Left ventricle myocardium inferior (tissue), 1 donor: ENCODE measurements at regions not wholly inside any gene's neighbourhood (a gene's known extent, or its start where the extent isn't known, plus 50 kb on each side); places are given as distances from the start of the nearest gene placed in this dataset.

Experiments used
- DNase-seq: peaks from one replicate; pipeline ENCODE4 v3.0.0-alpha.2; 2020
- H3K27ac ChIP-seq: fragments of 200-600 bp; replicated peaks from 2 replicates; pipeline ENCODE4 v1.8.0; 2021
- H3K27me3 ChIP-seq: fragments of 200-600 bp; 2 replicates; pipeline ENCODE4 v1.8.0; 2021; ENCODE audit warnings: low read depth
- H3K36me3 ChIP-seq: fragments of 200-600 bp; 2 replicates; pipeline ENCODE4 v1.8.0; 2021
- H3K4me1 ChIP-seq: fragments of 200-600 bp; 2 replicates; pipeline ENCODE4 v1.8.0; 2021
- H3K4me3 ChIP-seq: fragments of 200-600 bp; 2 replicates; pipeline ENCODE4 v1.8.0; 2021; ENCODE audit warnings: mild to moderate bottlenecking, moderate library complexity
- H3K9me3 ChIP-seq: fragments of 200-600 bp; replicated peaks from 2 replicates; pipeline ENCODE4 v1.8.0; 2021
- CTCF ChIP-seq: fragments of 200-600 bp; IDR thresholded peaks from 2 replicates; pipeline ENCODE4 v1.8.0; 2021; ENCODE audit warnings: antibody characterized with exemption, mild to moderate bottlenecking, borderline replicate concordance
- intact Hi-C: fragments of 100-400 bp; cut with micrococcal nuclease; formaldehyde crosslinking; loops from one replicate; pipeline ENCODE4 v1.11.0; 2022
- donor health status: DM: no; HTN: yes; CAD: no; lungs with severe emphysema.

GRCh38 chr17:43329183-43329582, 69.6 kb upstream of the ARL4D start:
- Histone ChIP-seq H3K27me3 (no peaks in the 10 kb centered on the region), H3K27ac (no peak overlapping the region), H3K4me3 (no peak overlapping the region), H3K9me3 (no peaks in the 10 kb centered on the region), H3K36me3 (no peaks in the 10 kb centered on the region), H3K4me1 (peaks cover 8% of the 10 kb centered on the region)
- no peak for TF ChIP-seq CTCF
- DNase-seq: no peak
- intact Hi-C loops: no loop called here

- Histone ChIP-seq H3K27ac (no peak overlapping the region), H3K4me3 (no peak overlapping the region)
- intact Hi-C loops: no loop called here
Observed at GRCh38 chr17:43328650-43329049, 70.1 kb upstream of the ARL4D start.

GRCh38 chr17:43327834-43328420, 70.9 kb upstream of the ARL4D start:
- H3K36me3 ChIP-seq: no peaks in the 10 kb centered on the region
- H3K27me3 ChIP-seq: no peaks in the 10 kb centered on the region
- no peak overlapping the region for H3K4me3 ChIP-seq
- H3K27ac ChIP-seq: no peak overlapping the region
- DNase-seq: no peak
- no peaks in the 10 kb centered on the region for H3K4me1 ChIP-seq
- no peaks in the 10 kb centered on the region for H3K9me3 ChIP-seq
- no peak for TF ChIP-seq CTCF
- intact Hi-C loops: no loop called here

More at GRCh38 chr17:43328650-43329049, 70.1 kb upstream of the ARL4D start:
- H3K36me3 ChIP-seq: no peaks in the 10 kb centered on the region
- H3K4me1 ChIP-seq: peaks cover 2% of the 10 kb centered on the region
- no peak for TF ChIP-seq CTCF
- H3K27me3 ChIP-seq: no peaks in the 10 kb centered on the region
- no peaks in the 10 kb centered on the region for H3K9me3 ChIP-seq
- no peak for DNase-seq

- no peaks in the 10 kb centered on the region for H3K36me3 ChIP-seq
- H3K4me1 ChIP-seq: no peaks in the 10 kb centered on the region
- DNase-seq: no peak
- H3K9me3 ChIP-seq: no peaks in the 10 kb centered on the region
- no peak for TF ChIP-seq CTCF
- H3K4me3 ChIP-seq: no peak overlapping the region
- no peaks in the 10 kb centered on the region for H3K27me3 ChIP-seq
- H3K27ac ChIP-seq: no peak overlapping the region
- intact Hi-C loops: no loop called here
Observed at GRCh38 chr17:43327421-43327820, 71.4 kb upstream of the ARL4D start.

GRCh38 chr17:43326490-43327275, 72.1 kb upstream of the ARL4D start:
- H3K9me3 ChIP-seq: no peaks in the 10 kb centered on the region
- no peak for TF ChIP-seq CTCF
- no peaks in the 10 kb centered on the region for H3K36me3 ChIP-seq
- intact Hi-C loops: no loop called here
- H3K27ac ChIP-seq: no peak overlapping the region
- no peak for DNase-seq
- no peaks in the 10 kb centered on the region for H3K27me3 ChIP-seq
- no peaks in the 10 kb centered on the region for H3K4me1 ChIP-seq
- H3K4me3 ChIP-seq: no peak overlapping the region
